Stimulated activated CD8-positive, alpha-beta memory T cell treated with anti-CD3 and anti-CD28 coated beads, Interleukin-7, amount 100 ng/mL, for 48 hours (primary cell): ENCODE measurements at regions not wholly inside any gene's neighbourhood (a gene's known extent, or its start where the extent isn't known, plus 50 kb on each side); places are given as distances from the start of the nearest gene placed in this dataset.

Source experiments
- DNase-seq, 2 donors: peaks; one replicate each; pipeline ENCODE4 v3.0.0-alpha.2; 2020; ENCODE audit warnings: low read depth in 1 of 2; ENCODE audit errors: extremely low read depth in 1 of 2

DNA sequence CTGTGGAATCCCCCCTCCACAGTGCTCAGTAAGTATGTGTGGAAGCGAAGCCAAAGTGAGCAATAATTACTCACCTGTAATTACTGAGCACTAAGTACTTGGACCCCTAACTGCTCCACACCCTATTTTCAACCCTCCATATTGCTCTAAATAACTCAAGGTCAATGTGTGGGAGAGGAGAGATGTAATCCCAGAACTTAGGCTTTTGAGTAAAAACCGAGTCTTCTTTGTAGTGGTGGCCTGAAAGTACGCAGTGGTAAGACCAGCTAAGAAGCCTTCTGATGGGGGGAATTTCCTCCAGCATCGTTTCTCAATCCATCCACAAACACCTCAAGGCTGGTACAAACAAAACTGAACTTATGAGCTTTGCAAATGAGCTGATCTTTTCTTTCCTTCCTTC is 551.6 kb downstream of the ZEB2 start:
- DNase-seq, result no peak

GRCh38 chr2:143965493-143966164 is 554.3 kb downstream of the ZEB2 start:
- no peak for DNase-seq

DNA sequence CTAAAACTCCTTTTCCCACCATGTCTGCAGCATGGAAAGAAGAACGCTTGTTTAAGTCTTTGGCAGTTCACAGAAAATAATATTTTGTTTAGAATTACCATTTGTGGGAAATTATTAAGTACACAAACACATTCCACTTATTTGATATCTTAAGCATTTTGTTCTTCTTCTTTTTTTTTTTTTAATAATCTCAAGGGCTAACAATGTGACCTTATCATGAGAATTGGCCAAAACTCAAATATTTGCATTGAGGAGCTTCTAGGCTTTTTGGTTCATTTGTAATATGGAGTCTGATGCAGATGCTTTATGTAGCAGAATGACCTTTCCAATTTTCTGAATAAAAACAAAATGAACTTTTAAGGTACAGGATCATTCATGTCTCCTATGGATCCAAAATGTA is 555.0 kb downstream of the ZEB2 start:
- DNase-seq, result no peak

DNA sequence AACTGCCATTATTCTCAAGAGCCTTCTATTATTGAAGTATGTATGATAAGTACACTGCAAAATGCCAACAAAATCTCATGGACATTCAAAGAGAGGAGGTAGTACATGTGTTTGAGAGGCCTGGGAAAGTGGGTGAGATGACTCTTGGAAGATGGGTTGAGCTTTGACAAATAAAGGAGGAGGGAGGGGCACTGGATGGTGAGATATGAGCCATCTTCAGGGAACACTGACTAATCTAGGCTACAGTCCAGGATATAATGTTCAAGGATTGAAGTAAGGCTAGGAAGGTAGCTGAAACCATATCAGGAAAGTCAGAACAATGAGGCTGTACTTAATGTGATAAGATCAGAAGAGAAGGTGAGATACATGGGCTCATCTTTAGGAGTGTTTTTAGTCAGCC is 559.7 kb downstream of the ZEB2 start:
- DNase-seq, result no peak

- no peak for DNase-seq
Measured at GRCh38 chr2:143957321-143957720, 562.6 kb downstream of the ZEB2 start.

GRCh38 chr2:143955401-143956065 is 564.4 kb downstream of the ZEB2 start:
- DNase-seq, result no peak

GRCh38 chr2:143954844-143955243 is 565.1 kb downstream of the ZEB2 start:
- DNase-seq, result no peak

DNA sequence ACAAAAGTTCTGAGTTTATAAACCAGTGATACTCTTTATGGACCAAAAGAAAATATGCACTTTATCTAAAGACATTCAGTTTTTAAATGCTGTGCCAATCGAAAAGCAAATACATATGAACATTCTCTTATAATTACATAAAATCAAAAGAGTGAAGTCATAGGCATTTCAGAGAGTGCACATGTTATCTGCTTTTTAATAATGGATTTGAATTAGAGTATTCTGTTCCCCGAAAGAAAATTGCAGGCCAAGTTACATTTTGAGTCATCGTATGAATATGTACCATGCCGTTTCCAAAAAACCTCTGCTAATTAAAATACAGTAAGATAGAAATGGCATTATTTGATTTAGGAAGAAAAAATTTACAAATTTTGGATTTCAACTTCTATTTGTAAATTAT is 565.7 kb downstream of the ZEB2 start:
- DNase-seq, result no peak

- no peak for DNase-seq
Measured at GRCh38 chr2:143953451-143954030, 566.4 kb downstream of the ZEB2 start.

GRCh38 chr2:143952536-143952935 is 567.4 kb downstream of the ZEB2 start:
- DNase-seq, result no peak

GRCh38 chr2:143950704-143951103 is 569.2 kb downstream of the ZEB2 start:
- DNase-seq, result no peak

- no peak for DNase-seq
Measured at GRCh38 chr2:143949121-143949848, 570.6 kb downstream of the ZEB2 start.

- no peak for DNase-seq
Measured at GRCh38 chr2:143948710-143949109, 571.2 kb downstream of the ZEB2 start.

DNA sequence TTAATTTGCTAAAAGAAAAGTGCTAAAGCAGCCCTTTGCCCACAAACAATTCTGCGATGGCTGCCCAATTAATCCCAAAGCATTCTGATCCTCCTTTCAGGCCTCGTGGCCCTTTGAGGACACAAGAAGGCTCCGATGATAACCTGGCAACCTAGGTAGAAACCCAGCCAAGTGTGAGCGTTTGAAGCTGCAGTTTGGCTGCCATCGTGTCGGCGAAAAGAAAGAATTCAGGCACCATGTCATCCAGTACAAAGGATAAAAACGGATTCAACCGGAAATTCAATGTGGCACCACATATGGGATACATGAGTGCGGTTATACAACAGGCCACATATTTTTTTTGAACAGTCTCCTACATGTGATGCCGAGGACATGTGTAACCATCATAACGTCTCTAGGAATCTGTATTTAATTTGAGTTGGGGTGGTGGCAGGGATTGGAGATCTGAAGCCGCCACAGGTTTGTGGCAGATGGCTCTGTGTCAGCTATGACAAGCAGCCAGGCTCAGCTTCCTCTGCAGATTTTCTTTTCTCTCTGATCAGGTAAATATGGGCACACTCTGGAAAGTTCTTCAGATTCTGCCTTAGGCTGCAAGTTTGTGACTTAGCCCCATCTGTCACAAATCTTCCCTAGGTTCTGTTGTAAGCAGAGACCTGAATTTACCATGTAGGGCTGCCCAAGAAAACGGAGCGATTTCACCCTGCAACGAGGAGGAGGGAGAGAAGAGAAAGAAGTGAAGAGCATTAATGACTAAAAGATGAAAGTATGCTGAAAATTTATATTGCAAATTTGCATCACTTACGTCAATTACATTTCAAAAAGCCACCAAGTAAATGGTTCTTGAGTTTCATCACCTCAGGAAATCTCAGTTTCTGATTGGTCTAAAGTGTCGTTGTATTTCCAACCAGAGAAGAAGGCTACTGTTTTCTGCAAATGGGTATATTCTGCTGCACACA is 573.2 kb downstream of the ZEB2 start:
- DNase-seq, result no peak

- no peak for DNase-seq
Measured at GRCh38 chr2:143942486-143942885, 577.4 kb downstream of the ZEB2 start.

DNA sequence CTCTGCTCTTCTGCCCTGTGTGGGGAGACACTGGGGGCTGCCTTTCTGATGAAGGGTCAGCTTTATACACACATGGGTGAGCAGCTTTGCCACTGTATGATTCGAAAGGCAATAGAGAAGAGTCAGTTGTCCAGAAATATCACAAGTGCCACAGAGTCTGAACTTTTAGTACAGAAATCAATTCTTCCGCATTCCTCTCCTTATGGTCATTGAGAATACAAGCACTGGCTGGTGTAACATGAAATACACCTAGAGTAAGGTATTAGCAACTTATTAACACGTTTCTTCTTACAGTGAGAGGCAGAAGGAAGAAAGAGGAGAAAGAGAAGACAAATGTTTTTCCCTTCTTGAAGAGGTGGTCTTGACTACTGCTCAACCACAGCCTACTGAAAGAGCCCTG is 579.2 kb downstream of the ZEB2 start:
- no peak for DNase-seq

- no peak for DNase-seq
Measured at GRCh38 chr2:143939626-143940330, 580.1 kb downstream of the ZEB2 start.

- no peak for DNase-seq
Measured at GRCh38 chr2:143937723-143938350, 582.1 kb downstream of the ZEB2 start.
